ENCODE measurements at regions not wholly inside any gene's neighbourhood (a gene's known extent, or its start where the extent isn't known, plus 50 kb on each side); places are given as distances from the start of the nearest gene placed in this dataset.

GRCh38 chr3:70876154-70876553 lies 563.7 kb upstream of the MDFIC2 start:
- Histone ChIP-seq H3K4me3 (no peak overlapping the region), H3K27ac (no peak overlapping the region)
- DNase-seq (ENCODE audit: low spot score): no peak
- no peak for TF ChIP-seq CTCF (IDR thresholded peaks at IDR 0.05)

DNA sequence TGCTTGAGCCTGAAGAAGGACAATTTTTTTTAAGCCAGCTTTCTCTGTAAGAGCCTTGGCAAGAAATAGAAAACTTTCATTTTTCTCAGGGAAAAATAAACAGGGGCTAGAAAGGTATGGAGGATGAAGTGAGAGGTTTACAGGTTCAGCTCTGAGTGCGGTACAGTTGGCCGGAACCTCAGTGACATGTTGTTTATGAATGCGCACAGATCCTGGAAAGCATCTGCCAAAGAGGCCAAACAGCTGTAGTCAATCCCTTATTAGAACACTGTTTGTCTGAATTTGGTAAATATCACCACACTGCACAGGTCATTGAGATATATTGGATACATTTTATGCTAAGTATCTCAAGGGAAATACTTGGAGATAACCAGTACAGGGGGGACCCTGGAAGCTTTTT lies 561.8 kb upstream of the MDFIC2 start:
- TF ChIP-seq CTCF (IDR thresholded peaks at IDR 0.05): no peak
- Histone ChIP-seq H3K27ac (no peak overlapping the region), H3K4me3 (no peak overlapping the region)
- no peak for DNase-seq (ENCODE audit: low spot score)

GRCh38 chr3:70873686-70874085 lies 561.2 kb upstream of the MDFIC2 start:
- TF ChIP-seq CTCF (IDR thresholded peaks at IDR 0.05): no peak

GRCh38 chr3:70871909-70872656 lies 559.6 kb upstream of the MDFIC2 start:
- no peak for DNase-seq (ENCODE audit: low spot score)
- no peak for TF ChIP-seq CTCF (IDR thresholded peaks at IDR 0.05)
- H3K4me3 ChIP-seq: no peak overlapping the region
- H3K27ac ChIP-seq: no peak overlapping the region

More at GRCh38 chr3:70873686-70874085, 561.2 kb upstream of the MDFIC2 start:
- no peak overlapping the region for H3K27ac ChIP-seq
- H3K4me3 ChIP-seq: no peak overlapping the region
- DNase-seq (ENCODE audit: low spot score): no peak

DNA sequence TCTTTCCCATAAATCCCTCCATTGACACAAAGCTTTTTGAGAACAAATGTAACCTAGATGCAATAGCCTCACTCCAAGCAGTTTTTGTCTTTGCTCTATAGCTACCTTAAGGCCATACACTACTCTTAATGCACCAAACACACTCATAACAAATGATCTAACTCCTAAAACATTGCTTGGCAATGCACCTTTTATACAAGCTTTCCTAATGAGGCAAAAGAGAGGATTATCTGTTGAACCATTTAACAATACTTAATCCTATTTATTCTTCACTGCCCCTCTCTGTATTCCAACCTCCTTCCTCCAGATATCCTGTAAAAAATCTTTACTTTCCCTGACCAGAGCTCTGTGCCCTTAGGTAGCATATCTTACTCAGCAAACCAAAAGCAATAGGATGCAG lies 558.1 kb upstream of the MDFIC2 start:
- Histone ChIP-seq H3K4me3 (no peak overlapping the region), H3K27ac (no peak overlapping the region)
- no peak for DNase-seq (ENCODE audit: low spot score)
- TF ChIP-seq CTCF (IDR thresholded peaks at IDR 0.05): no peak

DNA sequence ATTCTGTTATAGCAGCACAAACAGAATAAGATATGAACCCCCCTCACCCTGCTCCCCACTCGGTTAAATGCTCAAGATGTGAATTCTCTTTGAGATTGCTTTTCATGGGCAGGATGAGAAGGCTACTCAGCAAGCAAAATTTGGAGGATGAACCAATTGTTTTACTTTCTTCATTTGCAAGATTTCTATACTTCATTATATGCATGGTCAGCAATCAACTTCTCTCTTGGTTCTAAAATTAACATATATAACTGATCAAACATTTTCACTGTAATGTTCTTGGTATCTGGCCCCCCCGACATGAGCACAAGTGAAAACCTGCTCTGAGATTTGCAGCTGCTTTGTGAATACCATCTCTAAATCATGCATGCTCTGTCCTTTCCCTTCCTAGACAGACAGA lies 556.1 kb upstream of the MDFIC2 start:
- no peak overlapping the region for H3K27ac ChIP-seq
- no peak for TF ChIP-seq CTCF (IDR thresholded peaks at IDR 0.05)
- no peak overlapping the region for H3K4me3 ChIP-seq
- no peak for DNase-seq (ENCODE audit: low spot score)

- H3K27ac ChIP-seq: peak overlapping the region in 1 of 2 donors; percentile 54
- H3K4me3 ChIP-seq: no peak overlapping the region
- DNase-seq (ENCODE audit: low spot score): no peak
- TF ChIP-seq CTCF (IDR thresholded peaks at IDR 0.05): no peak
These were observed 550.6 kb upstream of the MDFIC2 start for GRCh38 chr3:70863049-70863448.
